Esophagus squamous epithelium (tissue), 4 donors: ENCODE measurements at regions not wholly inside any gene's neighbourhood (a gene's known extent, or its start where the extent isn't known, plus 50 kb on each side); places are given as distances from the start of the nearest gene placed in this dataset.

ENCODE experiments used
- CTCF ChIP-seq, 6 experiments: fragments of 450-650 bp in 4 of 6; fragments of 200-600 bp in 2 of 6; sonication (generic) in 2 of 6; IDR thresholded peaks; one replicate each; pipeline ENCODE4 v1.5.1; 2016 to 2019; ENCODE audit warnings: antibody characterized with exemption in 6 of 6, mild to moderate bottlenecking in 4 of 6, moderate library complexity in 4 of 6
- POLR2A ChIP-seq, 4 donors: fragments of 450-650 bp; IDR thresholded peaks; one replicate each; pipeline ENCODE4 v1.6.1; 2017; ENCODE audit warnings: antibody characterized with exemption in 4 of 4, mild to moderate bottlenecking in 4 of 4, moderate library complexity in 3 of 4

- no peak for TF ChIP-seq CTCF (IDR thresholded peaks at IDR 0.05)
- no peak for TF ChIP-seq POLR2A (IDR thresholded peaks at IDR 0.05)
Observed at GRCh38 chr22:44603767-44604166, 98.2 kb upstream of the PRR5 start.
